HFF-Myc (cell line): ENCODE measurements at regions not wholly inside any gene's neighbourhood (a gene's known extent, or its start where the extent isn't known, plus 50 kb on each side); places are given as distances from the start of the nearest gene placed in this dataset.

Source experiments
- DNase-seq: peaks from one replicate; pipeline ENCODE4 v3.0.0-alpha.2; 2011; ENCODE audit warnings: low read depth; ENCODE audit errors: extremely low read depth
- H3K4me3 ChIP-seq: replicated peaks from 2 replicates; pipeline ENCODE4 v1.5.1; 2011; ENCODE audit warnings: low read depth, mild to moderate bottlenecking, control low read depth, low read length
- CTCF ChIP-seq: IDR thresholded peaks from 2 replicates; pipeline ENCODE4 v1.5.1; 2012; ENCODE audit warnings: mild to moderate bottlenecking, low read depth, low read length, control low read depth; ENCODE audit errors: missing control alignments

DNA sequence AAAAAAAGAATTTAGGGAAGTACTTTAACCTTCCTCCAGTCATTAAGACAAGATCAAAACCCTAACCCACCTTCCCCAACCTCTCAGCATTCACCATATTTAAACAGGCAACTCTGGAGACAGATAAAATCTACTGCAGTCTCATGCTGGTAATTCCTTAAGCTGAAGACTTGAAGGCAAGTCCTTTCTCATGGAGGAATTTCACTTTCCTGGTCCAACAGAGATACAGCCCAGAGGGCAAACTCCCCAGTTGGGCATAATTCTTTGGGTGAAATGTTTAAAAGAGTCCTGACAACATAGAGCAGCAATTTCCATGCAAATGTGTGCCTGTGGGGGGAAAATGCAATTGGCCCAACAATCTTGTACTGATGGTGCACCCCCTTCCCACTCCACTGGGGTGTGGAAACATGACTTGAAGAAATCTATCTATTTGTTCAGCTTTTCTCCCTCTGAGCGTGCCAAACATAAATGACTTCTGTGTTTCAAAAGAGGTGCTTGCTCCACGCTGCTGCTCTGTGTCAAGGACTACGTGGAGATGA is 131.8 kb upstream of the HNRNPA3 start:
- H3K4me3 ChIP-seq: no peak overlapping the region
- DNase-seq: no peak
- TF ChIP-seq CTCF: no peak

DNA sequence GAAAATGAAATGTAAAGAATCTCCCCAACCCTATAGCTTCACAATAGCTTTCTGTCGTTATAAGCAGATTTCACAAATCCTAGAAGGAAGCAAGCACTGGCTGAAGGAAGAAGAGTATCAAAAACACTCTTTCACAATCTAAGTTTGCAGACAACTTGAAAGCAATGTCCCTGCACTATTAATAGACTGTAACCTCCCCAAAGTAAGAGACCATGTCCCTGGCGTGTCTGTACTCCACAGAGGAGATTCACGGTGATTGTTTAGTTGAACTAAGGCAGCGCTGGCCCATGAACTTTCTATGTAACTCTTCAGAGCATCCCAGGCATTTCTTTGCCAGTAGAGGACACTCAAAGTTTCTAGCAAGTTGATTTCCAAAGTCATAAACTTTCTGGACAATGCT is 128.0 kb upstream of the HNRNPA3 start:
- no peak for TF ChIP-seq CTCF
- H3K4me3 ChIP-seq: no peak overlapping the region
- no peak for DNase-seq

GRCh38 chr2:177088529-177088928 is 124.1 kb upstream of the HNRNPA3 start:
- TF ChIP-seq CTCF: no peak
- H3K4me3 ChIP-seq: no peak overlapping the region
- DNase-seq: no peak

DNA sequence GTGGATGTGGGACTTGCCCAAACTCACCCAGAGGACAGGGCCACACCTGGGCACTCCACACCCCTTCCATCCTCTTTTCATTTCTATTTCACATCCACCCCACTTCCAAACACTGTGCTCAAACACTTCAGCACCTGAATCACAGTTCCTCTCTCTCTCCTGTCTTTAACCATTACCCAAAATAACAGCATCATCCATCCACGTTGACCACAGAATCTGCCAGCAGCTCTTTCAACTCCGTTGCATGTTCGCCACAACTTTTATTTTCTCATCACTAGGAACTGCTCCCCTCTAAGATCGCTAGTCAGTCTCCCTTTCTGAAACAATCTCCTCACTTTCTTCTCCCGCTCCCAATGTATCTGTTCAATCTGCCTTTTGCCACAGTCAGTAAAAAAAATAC is 121.6 kb upstream of the HNRNPA3 start:
- no peak overlapping the region for H3K4me3 ChIP-seq
- no peak for DNase-seq
- no peak for TF ChIP-seq CTCF

GRCh38 chr2:177093371-177093770 is 119.2 kb upstream of the HNRNPA3 start:
- DNase-seq: no peak
- H3K4me3 ChIP-seq: no peak overlapping the region
- no peak for TF ChIP-seq CTCF

GRCh38 chr2:177098001-177098613 is 114.5 kb upstream of the HNRNPA3 start:
- no peak for TF ChIP-seq CTCF
- no peak overlapping the region for H3K4me3 ChIP-seq
- DNase-seq: no peak

GRCh38 chr2:177101930-177102329 is 110.7 kb upstream of the HNRNPA3 start:
- no peak overlapping the region for H3K4me3 ChIP-seq
- TF ChIP-seq CTCF: no peak

More at GRCh38 chr2:177101930-177102329, 110.7 kb upstream of the HNRNPA3 start:
- no peak for DNase-seq
